ENCODE measurements at regions not wholly inside any gene's neighbourhood (a gene's known extent, or its start where the extent isn't known, plus 50 kb on each side); places are given as distances from the start of the nearest gene placed in this dataset.

DNA sequence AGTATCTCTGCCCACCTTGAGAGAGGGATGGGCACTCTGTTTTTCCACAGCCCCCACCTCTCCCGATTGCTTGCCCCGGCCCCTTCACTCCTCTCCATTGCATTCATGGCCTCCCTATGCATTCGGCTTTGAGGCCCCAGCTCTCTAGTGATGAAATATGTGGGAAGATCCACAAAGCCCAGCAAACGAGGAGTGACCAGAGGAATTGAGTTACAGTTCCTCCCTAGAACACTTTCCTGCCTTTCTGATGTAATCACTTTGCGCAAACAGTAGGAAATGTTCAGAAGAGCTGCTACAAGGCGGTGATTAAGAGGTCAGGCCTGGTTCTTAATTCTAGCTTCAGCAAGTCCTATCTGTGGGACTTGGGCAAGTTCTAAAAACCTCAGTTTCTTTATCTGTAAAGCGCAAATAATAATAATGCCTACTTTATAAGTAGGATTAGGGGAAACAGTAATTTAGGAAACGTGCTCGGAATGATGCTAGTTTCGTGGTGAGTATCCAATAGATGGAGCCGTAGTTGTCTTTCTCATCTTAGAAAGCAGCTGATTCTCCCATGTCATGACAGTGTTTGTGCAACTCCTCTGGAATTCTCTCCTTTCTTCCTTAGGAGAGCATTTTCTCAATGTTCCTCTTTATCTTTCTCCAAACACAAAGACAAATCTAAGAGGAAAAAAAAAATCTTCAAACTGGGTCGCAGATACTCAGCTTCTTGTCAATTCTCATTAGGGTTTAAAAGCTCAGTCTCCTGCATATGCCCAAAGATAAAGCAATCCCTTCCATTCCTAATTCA is 99.5 kb upstream of the MSX2 start:
- TF ChIP-seq, protein P1, sequence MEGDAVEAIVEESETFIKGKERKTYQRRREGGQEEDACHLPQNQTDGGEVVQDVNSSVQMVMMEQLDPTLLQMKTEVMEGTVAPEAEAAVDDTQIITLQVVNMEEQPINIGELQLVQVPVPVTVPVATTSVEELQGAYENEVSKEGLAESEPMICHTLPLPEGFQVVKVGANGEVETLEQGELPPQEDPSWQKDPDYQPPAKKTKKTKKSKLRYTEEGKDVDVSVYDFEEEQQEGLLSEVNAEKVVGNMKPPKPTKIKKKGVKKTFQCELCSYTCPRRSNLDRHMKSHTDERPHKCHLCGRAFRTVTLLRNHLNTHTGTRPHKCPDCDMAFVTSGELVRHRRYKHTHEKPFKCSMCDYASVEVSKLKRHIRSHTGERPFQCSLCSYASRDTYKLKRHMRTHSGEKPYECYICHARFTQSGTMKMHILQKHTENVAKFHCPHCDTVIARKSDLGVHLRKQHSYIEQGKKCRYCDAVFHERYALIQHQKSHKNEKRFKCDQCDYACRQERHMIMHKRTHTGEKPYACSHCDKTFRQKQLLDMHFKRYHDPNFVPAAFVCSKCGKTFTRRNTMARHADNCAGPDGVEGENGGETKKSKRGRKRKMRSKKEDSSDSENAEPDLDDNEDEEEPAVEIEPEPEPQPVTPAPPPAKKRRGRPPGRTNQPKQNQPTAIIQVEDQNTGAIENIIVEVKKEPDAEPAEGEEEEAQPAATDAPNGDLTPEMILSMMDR (IDR thresholded peaks at IDR 0.05) = no peak
- TF ChIP-seq EP300 (IDR thresholded peaks at IDR 0.05) = no peak
